CD4-positive, alpha-beta T cell (primary cell): ENCODE measurements at regions not wholly inside any gene's neighbourhood (a gene's known extent, or its start where the extent isn't known, plus 50 kb on each side); places are given as distances from the start of the nearest gene placed in this dataset.

Source experiments
- ATAC-seq: fragments of 200-7000 bp; cut with Tn5 transposase; one replicate; pipeline ENCODE4 v1.10.0; 2022; ENCODE audit warnings: mild to moderate bottlenecking; ENCODE audit not compliant: poor library complexity
- CTCF ChIA-PET: fragments of 350-600 bp; sonication (Branson Sonifier 250); formaldehyde crosslinking; loops from one replicate; lab custom pipeline; 2021; ENCODE audit warnings: antibody characterized with exemption, inconsistent platforms; lab: Charles Lee
- POLR2A ChIA-PET: fragments of 350-600 bp; sonication (Branson Sonifier 250); formaldehyde crosslinking; loops from one replicate; lab custom pipeline; 2021; ENCODE audit warnings: antibody characterized with exemption, inconsistent platforms; lab: Charles Lee
- DNase-seq, 14 experiments: peaks; one replicate each; pipeline ENCODE4 v3.0.0-alpha.2; 2013 to 2020; ENCODE audit warnings: mixed read lengths in 2 of 14
- H3K27ac ChIP-seq, 2 donors: one replicate each; pipeline versions ENCODE4 v1.5.1 to v1.7.0; 2013; ENCODE audit warnings: low read length in 2 of 2, low read depth in 1 of 2, mild to moderate bottlenecking in 1 of 2
- H3K27me3 ChIP-seq, 2 experiments: 1 replicate in 1 of 2; 2 replicates in 1 of 2; pipeline versions ENCODE4 v1.6.1 to v1.7.0; 2013; ENCODE audit warnings: low read length in 2 of 2, control low read depth in 1 of 2, mild to moderate bottlenecking in 1 of 2, moderate library complexity in 1 of 2; ENCODE audit not compliant: insufficient read depth in 2 of 2, control insufficient read depth in 1 of 2
- H3K36me3 ChIP-seq: one replicate; pipeline ENCODE4 v1.6.1; 2013; ENCODE audit warnings: low read length, control low read depth; ENCODE audit not compliant: insufficient read depth
- H3K4me1 ChIP-seq: one replicate; pipeline ENCODE4 v1.6.1; 2013; ENCODE audit warnings: low read length, control low read depth; ENCODE audit not compliant: insufficient read depth
- H3K4me3 ChIP-seq: one replicate; pipeline ENCODE4 v1.5.1; 2013; ENCODE audit warnings: mild to moderate bottlenecking, low read length, moderate library complexity
- H3K9me3 ChIP-seq, 2 experiments: 1 replicate in 1 of 2; 2 replicates in 1 of 2; pipeline versions ENCODE4 v1.6.1 to v1.7.0; 2013; ENCODE audit warnings: low read length in 2 of 2, mild to moderate bottlenecking in 2 of 2, control low read depth in 1 of 2, moderate library complexity in 1 of 2; ENCODE audit not compliant: control insufficient read depth in 1 of 2, insufficient read depth in 1 of 2
- H3K27ac Mint-ChIP-seq: one replicate; pipeline ENCODE4 v1.8.0; 2020; ENCODE audit warnings: mixed read lengths
- H3K27me3 Mint-ChIP-seq: one replicate; pipeline ENCODE4 v1.8.0; 2021; ENCODE audit warnings: mixed read lengths
- H3K36me3 Mint-ChIP-seq: one replicate; pipeline ENCODE4 v1.8.0; 2021; ENCODE audit warnings: low read depth, mixed read lengths
- H3K4me1 Mint-ChIP-seq: one replicate; pipeline ENCODE4 v1.8.0; 2021; ENCODE audit warnings: low read depth, mixed read lengths
- H3K4me3 Mint-ChIP-seq: one replicate; pipeline ENCODE4 v1.8.0; 2020; ENCODE audit warnings: mild to moderate bottlenecking, mixed read lengths
- H3K9me3 Mint-ChIP-seq: one replicate; pipeline ENCODE4 v1.8.0; 2020; ENCODE audit warnings: mixed read lengths
- intact Hi-C, 2 experiments: fragments of 100-400 bp; cut with DNase I in 1 of 2; cut with micrococcal nuclease in 1 of 2; formaldehyde crosslinking; loops; one replicate each; pipeline versions ENCODE4 v1.15.1 to v1.9.0; 2023 to 2025; cut with DNase I, micrococcal nuclease
- TF ChIP-seq, protein P1 (sequence below): fragments of 200-600 bp; IDR thresholded peaks from one replicate; pipeline ENCODE4 v1.8.0; 2022; ENCODE audit warnings: antibody characterized with exemption, mild to moderate bottlenecking

GRCh38 chr5:101580591-101580990 lies 677.5 kb upstream of the ST8SIA4 start:
- Histone ChIP-seq H3K27ac (no peak overlapping the region), H3K4me3 (no peak overlapping the region), H3K27me3 (no peaks in the 10 kb centered on the region), H3K4me1 (no peaks in the 10 kb centered on the region), H3K36me3 (no peaks in the 10 kb centered on the region), H3K9me3 (no peaks in the 10 kb centered on the region)
- DNase-seq: no peak
- intact Hi-C loops: no loop called here
- Mint-ChIP-seq H3K9me3 (no peaks in the 10 kb centered on the region), H3K27me3 (no peaks in the 10 kb centered on the region), H3K4me1 (no peaks in the 10 kb centered on the region), H3K36me3 (no peaks in the 10 kb centered on the region), H3K27ac (no peak overlapping the region), H3K4me3 (no peak overlapping the region)
- CTCF ChIA-PET: no interaction called here
- ATAC-seq: no peak
- POLR2A ChIA-PET: no interaction called here
- TF ChIP-seq, protein P1, sequence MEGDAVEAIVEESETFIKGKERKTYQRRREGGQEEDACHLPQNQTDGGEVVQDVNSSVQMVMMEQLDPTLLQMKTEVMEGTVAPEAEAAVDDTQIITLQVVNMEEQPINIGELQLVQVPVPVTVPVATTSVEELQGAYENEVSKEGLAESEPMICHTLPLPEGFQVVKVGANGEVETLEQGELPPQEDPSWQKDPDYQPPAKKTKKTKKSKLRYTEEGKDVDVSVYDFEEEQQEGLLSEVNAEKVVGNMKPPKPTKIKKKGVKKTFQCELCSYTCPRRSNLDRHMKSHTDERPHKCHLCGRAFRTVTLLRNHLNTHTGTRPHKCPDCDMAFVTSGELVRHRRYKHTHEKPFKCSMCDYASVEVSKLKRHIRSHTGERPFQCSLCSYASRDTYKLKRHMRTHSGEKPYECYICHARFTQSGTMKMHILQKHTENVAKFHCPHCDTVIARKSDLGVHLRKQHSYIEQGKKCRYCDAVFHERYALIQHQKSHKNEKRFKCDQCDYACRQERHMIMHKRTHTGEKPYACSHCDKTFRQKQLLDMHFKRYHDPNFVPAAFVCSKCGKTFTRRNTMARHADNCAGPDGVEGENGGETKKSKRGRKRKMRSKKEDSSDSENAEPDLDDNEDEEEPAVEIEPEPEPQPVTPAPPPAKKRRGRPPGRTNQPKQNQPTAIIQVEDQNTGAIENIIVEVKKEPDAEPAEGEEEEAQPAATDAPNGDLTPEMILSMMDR: no peak

- ATAC-seq (no peak), DNase-seq (no peak)
- Histone ChIP-seq H3K4me3 (no peak overlapping the region), H3K9me3 (no peaks in the 10 kb centered on the region), H3K4me1 (no peaks in the 10 kb centered on the region), H3K27me3 (no peaks in the 10 kb centered on the region), H3K36me3 (no peaks in the 10 kb centered on the region), H3K27ac (no peak overlapping the region)
- no peaks in the 10 kb centered on the region for H3K4me1 Mint-ChIP-seq
- no peaks in the 10 kb centered on the region for H3K27me3 Mint-ChIP-seq
- TF ChIP-seq, protein P1: no peak
- ChIA-PET POLR2A (no interaction called here), CTCF (no interaction called here)
- no peak overlapping the region for H3K4me3 Mint-ChIP-seq
- no peaks in the 10 kb centered on the region for H3K9me3 Mint-ChIP-seq
- H3K36me3 Mint-ChIP-seq: no peaks in the 10 kb centered on the region
- H3K27ac Mint-ChIP-seq: no peak overlapping the region
- intact Hi-C loops: no loop called here
These were observed 670.9 kb upstream of the ST8SIA4 start for GRCh38 chr5:101574017-101574416.

GRCh38 chr5:101561018-101561417 lies 657.9 kb upstream of the ST8SIA4 start:
- Mint-ChIP-seq H3K27me3 (no peaks in the 10 kb centered on the region), H3K36me3 (no peaks in the 10 kb centered on the region), H3K4me3 (no peak overlapping the region), H3K4me1 (no peaks in the 10 kb centered on the region), H3K9me3 (peaks cover 5% of the 10 kb centered on the region), H3K27ac (no peak overlapping the region)
- ATAC-seq: no peak
- TF ChIP-seq, protein P1: no peak
- Histone ChIP-seq H3K27me3 (no peaks in the 10 kb centered on the region), H3K4me1 (no peaks in the 10 kb centered on the region), H3K27ac (no peak overlapping the region), H3K4me3 (no peak overlapping the region), H3K9me3 (no peaks in the 10 kb centered on the region), H3K36me3 (no peaks in the 10 kb centered on the region)
- DNase-seq: no peak
- intact Hi-C loops: no loop called here
- ChIA-PET CTCF (no interaction called here), POLR2A (no interaction called here)
